H1 (cell line): ENCODE measurements at regions not wholly inside any gene's neighbourhood (a gene's known extent, or its start where the extent isn't known, plus 50 kb on each side); places are given as distances from the start of the nearest gene placed in this dataset.

Source experiments
- CTCF ChIA-PET: fragments of 300-600 bp; sonication (Branson Sonifier 250); formaldehyde crosslinking; loops from one replicate; lab custom pipeline; 2021; ENCODE audit not compliant: partially characterized antibody; lab: Charles Lee
- POLR2A ChIA-PET: fragments of 300-600 bp; sonication (Branson Sonifier 250); formaldehyde crosslinking; loops from one replicate; lab custom pipeline; 2021; ENCODE audit warnings: inconsistent platforms; ENCODE audit not compliant: partially characterized antibody; lab: Charles Lee
- DNase-seq, 2 experiments: peaks; one replicate each; pipeline versions ENCODE4 v3.0.0 to v3.0.0-alpha.2; 2010 to 2022; ENCODE audit warnings: low spot score in 2 of 2, low read depth in 1 of 2, mixed read lengths in 1 of 2
- FAIRE-seq: peaks from 2 replicates; lab custom pipeline; 2011; peaks lifted over from hg19 to GRCh38; lab: Jason Lieb, UNC
- H2AFZ ChIP-seq: 2 replicates; pipeline ENCODE4 v1.8.1; 2012; ENCODE audit warnings: low read length, inconsistent platforms
- H2AK5ac ChIP-seq: 2 replicates; pipeline ENCODE4 v1.6.1; 2013; ENCODE audit warnings: low read depth, low read length
- H2BK120ac ChIP-seq: replicated peaks from 2 replicates; pipeline ENCODE3; 2013; ENCODE audit warnings: low read depth, low read length, inconsistent platforms
- H2BK12ac ChIP-seq: 2 replicates; pipeline ENCODE4 v1.6.1; 2013; ENCODE audit warnings: low read depth, low read length
- H2BK15ac ChIP-seq: 2 replicates; pipeline ENCODE4 v1.6.1; 2013; ENCODE audit warnings: low read length
- H2BK20ac ChIP-seq: 2 replicates; pipeline ENCODE4 v1.6.1; 2013; ENCODE audit warnings: low read length
- H2BK5ac ChIP-seq: 2 replicates; pipeline ENCODE4 v1.6.1; 2013; ENCODE audit warnings: low read depth, low read length
- H3K14ac ChIP-seq: 2 replicates; pipeline ENCODE4 v1.6.1; 2013; ENCODE audit warnings: inconsistent platforms; ENCODE audit not compliant: insufficient read length
- H3K18ac ChIP-seq: 2 replicates; pipeline ENCODE4 v1.6.1; 2013; ENCODE audit warnings: low read length; ENCODE audit errors: extremely low read depth
- H3K23ac ChIP-seq: 2 replicates; pipeline ENCODE4 v1.6.1; 2013; ENCODE audit warnings: inconsistent platforms; ENCODE audit not compliant: insufficient read length
- H3K23me2 ChIP-seq: 2 replicates; pipeline ENCODE4 v1.6.1; 2013; ENCODE audit warnings: low read depth, low read length
- H3K27ac ChIP-seq: 2 replicates; pipeline ENCODE4 v1.6.1; 2011; ENCODE audit warnings: low read depth, low read length, inconsistent platforms
- H3K27me3 ChIP-seq, 4 experiments: replicated peaks in 1 of 4; 1 replicate in 1 of 4; 2 replicates in 3 of 4; pipeline versions ENCODE4 v1.6.1 to v1.8.1; 2011 to 2013; ENCODE audit warnings: low read length in 3 of 4, mild to moderate bottlenecking in 3 of 4, inconsistent platforms in 2 of 4, mixed read lengths in 2 of 4, moderate library complexity in 1 of 4; ENCODE audit not compliant: control insufficient read depth in 3 of 4, insufficient read depth in 3 of 4; ENCODE audit errors: extremely low read depth in 1 of 4
- H3K36me3 ChIP-seq, 4 experiments: 2 replicates each; pipeline versions ENCODE4 v1.6.1 to v1.8.1; 2011 to 2013; ENCODE audit warnings: mild to moderate bottlenecking in 4 of 4, low read length in 3 of 4, moderate library complexity in 2 of 4, control low read depth in 1 of 4, inconsistent platforms in 1 of 4; ENCODE audit not compliant: insufficient read depth in 4 of 4, control insufficient read depth in 2 of 4
- H3K4ac ChIP-seq: replicated peaks from 2 replicates; pipeline ENCODE3; 2013; ENCODE audit warnings: low read length, low read depth, mixed read lengths, inconsistent platforms; ENCODE audit not compliant: insufficient read length
- H3K4me1 ChIP-seq, 4 experiments: replicated peaks in 1 of 4; 1 replicate in 1 of 4; 2 replicates in 3 of 4; pipeline versions ENCODE4 v1.6.1 to v1.8.1; 2011 to 2013; ENCODE audit warnings: low read length in 3 of 4, inconsistent platforms in 2 of 4, mixed read lengths in 1 of 4; ENCODE audit not compliant: insufficient read depth in 4 of 4, control insufficient read depth in 3 of 4
- H3K4me2 ChIP-seq, 2 experiments: 2 replicates each; pipeline versions ENCODE4 v1.6.1 to v1.8.1; 2011 to 2013; ENCODE audit warnings: low read depth in 2 of 2, low read length in 2 of 2, control low read depth in 1 of 2, inconsistent platforms in 1 of 2, mild to moderate bottlenecking in 1 of 2; ENCODE audit not compliant: insufficient read depth in 1 of 2
- H3K4me3 ChIP-seq, 4 experiments: fragments of 200-600, 300-600 bp in 1 of 4; sonication (generic), shearing (Covaris generic), sonication (Bioruptor Twin) in 1 of 4; 2 replicates each; pipeline versions ENCODE4 v1.5.1 to v1.8.1; 2011 to 2016; ENCODE audit warnings: low read length in 4 of 4, low read depth in 3 of 4, control low read depth in 2 of 4, inconsistent platforms in 2 of 4, mild to moderate bottlenecking in 2 of 4, mixed read lengths in 1 of 4, moderate library complexity in 1 of 4; ENCODE audit not compliant: insufficient read depth in 2 of 4; ENCODE audit errors: extremely low read depth in 1 of 4
- H3K56ac ChIP-seq: replicated peaks from 2 replicates; pipeline ENCODE3; 2013; ENCODE audit warnings: low read depth, mild to moderate bottlenecking, mixed read lengths, low read length, inconsistent platforms; ENCODE audit not compliant: insufficient read length
- H3K79me1 ChIP-seq: 2 replicates; pipeline ENCODE4 v1.6.1; 2013; ENCODE audit warnings: low read depth, low read length, control low read depth
- H3K79me2 ChIP-seq, 2 experiments: 2 replicates each; pipeline versions ENCODE4 v1.6.1 to v1.8.1; 2012 to 2013; ENCODE audit warnings: low read length in 2 of 2, mild to moderate bottlenecking in 2 of 2, inconsistent platforms in 1 of 2; ENCODE audit not compliant: insufficient read depth in 2 of 2, control insufficient read depth in 1 of 2
- H3K9ac ChIP-seq, 4 experiments: replicated peaks in 1 of 4; 1 replicate in 1 of 4; 2 replicates in 3 of 4; pipeline versions ENCODE4 v1.6.1 to v1.8.1; 2011 to 2013; ENCODE audit warnings: low read depth in 3 of 4, low read length in 3 of 4, control low read depth in 2 of 4, mild to moderate bottlenecking in 2 of 4, moderate library complexity in 2 of 4, inconsistent platforms in 1 of 4; ENCODE audit errors: extremely low read depth in 1 of 4
- H3K9me3 ChIP-seq, 2 experiments: 2 replicates each; pipeline versions ENCODE4 v1.6.1 to v1.8.1; 2012 to 2013; ENCODE audit warnings: mild to moderate bottlenecking in 2 of 2, moderate library complexity in 2 of 2, control low read depth in 1 of 2, inconsistent platforms in 1 of 2, low read depth in 1 of 2, low read length in 1 of 2, mixed read lengths in 1 of 2; ENCODE audit not compliant: insufficient read depth in 2 of 2
- H4K20me1 ChIP-seq, 2 experiments: replicated peaks in 1 of 2; 2 replicates each; pipeline versions ENCODE3 to v1.8.1; 2011 to 2013; ENCODE audit warnings: inconsistent platforms in 2 of 2, low read length in 2 of 2, mild to moderate bottlenecking in 1 of 2; ENCODE audit not compliant: insufficient read depth in 2 of 2, control insufficient read depth in 1 of 2
- H4K5ac ChIP-seq: 2 replicates; pipeline ENCODE4 v1.6.1; 2013; ENCODE audit warnings: low read length, low read depth, mixed read lengths, inconsistent platforms; ENCODE audit not compliant: insufficient read length
- H4K8ac ChIP-seq: 2 replicates; pipeline ENCODE4 v1.8.0; 2013; ENCODE audit warnings: mild to moderate bottlenecking, moderate library complexity, low read length, inconsistent platforms; ENCODE audit not compliant: insufficient read depth; ENCODE audit errors: extremely low read depth
- H4K91ac ChIP-seq: replicated peaks from 2 replicates; pipeline ENCODE3; 2013; ENCODE audit warnings: low read length, mixed read lengths, inconsistent platforms; ENCODE audit not compliant: insufficient read length
- ATF3 ChIP-seq: IDR thresholded peaks from 2 replicates; pipeline ENCODE4 v1.6.1; 2011; ENCODE audit warnings: low read depth, mild to moderate bottlenecking, low read length; ENCODE audit not compliant: insufficient read depth
- CBX5 ChIP-seq: fragments of 300-800, 300-1000 bp; sonication (generic); IDR thresholded peaks from 2 replicates; pipeline ENCODE4 v1.7.1; 2016; ENCODE audit warnings: antibody characterized with exemption, low read length, low read depth
- CHD1 ChIP-seq: IDR thresholded peaks from 2 replicates; pipeline ENCODE4 v1.6.1; 2012; ENCODE audit warnings: low read depth, low read length, improper control_type of control experiment
- E2F6 ChIP-seq: IDR thresholded peaks from 2 replicates; pipeline ENCODE4 v1.6.1; 2012; ENCODE audit warnings: inconsistent platforms
- EP300 ChIP-seq, 2 experiments: IDR thresholded peaks; 1 replicate in 1 of 2; 2 replicates in 1 of 2; pipeline ENCODE4 v1.6.1; 2011 to 2012; ENCODE audit warnings: low read depth in 2 of 2, low read length in 2 of 2, mild to moderate bottlenecking in 2 of 2, borderline replicate concordance in 1 of 2, inconsistent platforms in 1 of 2, moderate library complexity in 1 of 2
- GABPA ChIP-seq: IDR thresholded peaks from 2 replicates; pipeline ENCODE4 v1.6.1; 2011; ENCODE audit warnings: mild to moderate bottlenecking, low read length, moderate library complexity, borderline replicate concordance; ENCODE audit not compliant: insufficient read depth
- KDM5A ChIP-seq: fragments of 200-600 bp; IDR thresholded peaks from 2 replicates; pipeline ENCODE4 v1.7.1; 2012; ENCODE audit warnings: mild to moderate bottlenecking, low read length, inconsistent platforms, mixed read lengths
- SIX5 ChIP-seq: IDR thresholded peaks from 2 replicates; pipeline ENCODE4 v1.6.1; 2011; ENCODE audit warnings: mild to moderate bottlenecking, low read depth, low read length
- SUZ12 ChIP-seq: fragments of 200-600 bp; sonication (generic); IDR thresholded peaks from 2 replicates; pipeline ENCODE4 v1.6.1; 2012; ENCODE audit warnings: mild to moderate bottlenecking, inconsistent platforms, low read length, moderate library complexity, mixed read lengths
- TCF12 ChIP-seq: IDR thresholded peaks from 2 replicates; pipeline ENCODE4 v1.6.1; 2011; ENCODE audit warnings: low read depth, mild to moderate bottlenecking, low read length
- TEAD4 ChIP-seq: IDR thresholded peaks from 2 replicates; pipeline ENCODE4 v1.6.1; 2012; ENCODE audit warnings: low read depth, low read length, inconsistent platforms, mixed read lengths
- WGBS, 2 experiments: shearing (Covaris generic) in 1 of 2; methylation state at CpG; one replicate each; pipeline versions ENCODE4 v1.1.6 to v1.1.7; 2013 to 2015; ENCODE audit warnings: low lambda C conversion rate in 2 of 2, mixed read lengths in 2 of 2, inconsistent platforms in 1 of 2, low coverage in 1 of 2, missing lambda C conversion rate in 1 of 2; ENCODE audit not compliant: insufficient replicate concordance in 2 of 2, insufficient coverage in 1 of 2, insufficient read length in 1 of 2; ENCODE audit errors: extremely low coverage in 1 of 2, missing lambda C conversion rate in 1 of 2; 5-methylcytosine and 5-hydroxymethylcytosine counted together

GRCh38 chr2:4047961-4048891, 344.9 kb downstream of the DCDC2C start:
- Histone ChIP-seq H3K9me3 (peaks cover 0 to 2% of the 10 kb centered on the region in 2 experiments; a peak in 2 of 4 replicates), H3K27me3 (no peaks in the 10 kb centered on the region), H2AK5ac (no peak overlapping the region), H3K4me2 (no peak overlapping the region), H3K4me1 (no peaks in the 10 kb centered on the region), H3K18ac (no peak overlapping the region), H4K8ac (no peak overlapping the region), H3K9ac (no peak overlapping the region), H3K56ac (no peak overlapping the region), H4K20me1 (no peaks in the 10 kb centered on the region), H2BK5ac (no peak overlapping the region), H2BK20ac (no peak overlapping the region), H3K23me2 (no peaks in the 10 kb centered on the region), H3K79me2 (no peaks in the 10 kb centered on the region), H4K91ac (no peak overlapping the region), H2AFZ (no peak overlapping the region), H3K4ac (no peak overlapping the region), H2BK15ac (no peak overlapping the region), H3K79me1 (no peaks in the 10 kb centered on the region), H3K27ac (no peak overlapping the region), H3K23ac (no peak overlapping the region), H4K5ac (no peak overlapping the region), H3K14ac (no peak overlapping the region), H2BK12ac (no peak overlapping the region), H2BK120ac (no peak overlapping the region), H3K36me3 (no peaks in the 10 kb centered on the region), H3K4me3 (no peak overlapping the region)
- DNase-seq (no peak), FAIRE-seq (no peak)
- ChIA-PET CTCF (interaction anchor here (0.5 kb wide), 1 partner anchor 1794 kb away, joined by 3 read pairs; no protein-coding TSS in a partner anchor), POLR2A (no interaction called here)
- 84% methylated on average over 9 of the region's 9 CpGs; no CpG with 5 or more reads in 1 of the 2 experiments for WGBS, 2 experiments
- TF ChIP-seq SIX5 (no peak), E2F6 (no peak), ATF3 (no peak), CBX5 (no peak), KDM5A (no peak), GABPA (no peak), TCF12 (no peak), EP300 (IDR thresholded peaks at IDR 0.05; ENCODE audit: borderline replicate concordance in 1 of 2, low read depth in 2 of 2, low read length in 2 of 2) (no peak), TEAD4 (no peak), SUZ12 (no peak), CHD1 (no peak)
